ENCODE measurements at regions not wholly inside any gene's neighbourhood (a gene's known extent, or its start where the extent isn't known, plus 50 kb on each side); places are given as distances from the start of the nearest gene placed in this dataset.

DNA sequence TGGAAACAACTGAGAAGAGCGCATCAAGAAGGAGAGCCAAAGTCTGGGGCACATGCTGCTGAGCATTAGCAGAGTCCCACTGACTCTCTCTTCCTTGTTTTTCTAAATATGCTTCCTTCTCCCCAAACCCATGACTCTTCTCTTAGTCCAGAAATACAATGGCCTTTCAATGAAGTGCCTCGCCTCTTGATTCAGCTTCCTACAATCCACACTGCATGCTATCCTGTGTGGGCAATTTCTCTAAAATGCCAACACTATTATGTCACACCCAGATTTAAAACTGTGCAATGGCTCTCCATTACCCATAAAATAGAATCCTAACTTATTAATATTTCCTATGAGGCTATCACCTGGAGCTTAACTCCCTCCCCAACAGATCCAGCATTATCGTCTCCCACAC lies 198.6 kb downstream of the RPAP3 start:
- H3K4me3 ChIP-seq: no peak overlapping the region
- no peaks in the 10 kb centered on the region for H3K36me3 ChIP-seq
- H3K9me3 ChIP-seq: no peaks in the 10 kb centered on the region
- H3K27me3 ChIP-seq (ENCODE audit: low read depth): no peaks in the 10 kb centered on the region
- TF ChIP-seq, protein P1, sequence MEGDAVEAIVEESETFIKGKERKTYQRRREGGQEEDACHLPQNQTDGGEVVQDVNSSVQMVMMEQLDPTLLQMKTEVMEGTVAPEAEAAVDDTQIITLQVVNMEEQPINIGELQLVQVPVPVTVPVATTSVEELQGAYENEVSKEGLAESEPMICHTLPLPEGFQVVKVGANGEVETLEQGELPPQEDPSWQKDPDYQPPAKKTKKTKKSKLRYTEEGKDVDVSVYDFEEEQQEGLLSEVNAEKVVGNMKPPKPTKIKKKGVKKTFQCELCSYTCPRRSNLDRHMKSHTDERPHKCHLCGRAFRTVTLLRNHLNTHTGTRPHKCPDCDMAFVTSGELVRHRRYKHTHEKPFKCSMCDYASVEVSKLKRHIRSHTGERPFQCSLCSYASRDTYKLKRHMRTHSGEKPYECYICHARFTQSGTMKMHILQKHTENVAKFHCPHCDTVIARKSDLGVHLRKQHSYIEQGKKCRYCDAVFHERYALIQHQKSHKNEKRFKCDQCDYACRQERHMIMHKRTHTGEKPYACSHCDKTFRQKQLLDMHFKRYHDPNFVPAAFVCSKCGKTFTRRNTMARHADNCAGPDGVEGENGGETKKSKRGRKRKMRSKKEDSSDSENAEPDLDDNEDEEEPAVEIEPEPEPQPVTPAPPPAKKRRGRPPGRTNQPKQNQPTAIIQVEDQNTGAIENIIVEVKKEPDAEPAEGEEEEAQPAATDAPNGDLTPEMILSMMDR (IDR thresholded peaks at IDR 0.05): no peak
- H3K27ac ChIP-seq: no peak overlapping the region
- H3K4me1 ChIP-seq: peaks cover 14% of the 10 kb centered on the region
- intact Hi-C loops (cut with DNase I): no loop called here
- DNase-seq: no peak
- ATAC-seq: no peak

DNA sequence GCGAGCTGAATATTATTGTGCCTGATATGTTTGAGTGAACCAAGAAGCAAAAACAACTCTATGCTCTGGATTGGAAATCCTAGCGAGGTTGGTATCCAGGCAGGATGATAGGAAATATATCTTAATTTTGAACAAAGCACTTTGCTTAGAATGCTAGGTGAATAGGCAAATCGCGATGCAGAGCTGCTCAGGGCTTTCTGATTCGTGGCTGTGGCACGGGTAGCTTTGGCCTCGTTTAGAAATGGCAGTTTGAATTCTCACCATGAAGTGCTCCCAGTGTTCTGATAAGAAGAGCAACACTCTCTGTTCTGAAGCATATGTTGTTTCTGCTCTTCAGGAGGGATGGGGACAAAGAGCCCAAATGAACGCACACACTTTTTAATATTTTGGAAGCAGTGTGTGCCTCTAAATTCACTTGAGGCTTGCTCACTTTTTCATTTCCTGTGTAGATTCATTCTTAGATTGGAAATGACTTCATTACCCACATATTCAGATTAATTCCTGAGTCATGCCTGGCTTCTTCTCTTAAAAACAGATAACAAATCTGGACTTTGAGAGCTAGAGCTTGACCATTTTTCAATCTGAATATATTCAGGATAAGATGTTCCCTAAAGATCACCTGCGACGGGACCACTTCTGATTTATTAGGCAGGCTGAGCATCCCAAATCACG lies 200.9 kb downstream of the RPAP3 start:
- DNase-seq (no peak), ATAC-seq (no peak)
- peaks cover 14% of the 10 kb centered on the region for H3K4me1 ChIP-seq
- H3K4me3 ChIP-seq: no peak overlapping the region
- no peaks in the 10 kb centered on the region for H3K9me3 ChIP-seq
- no peak overlapping the region for H3K27ac ChIP-seq
- H3K36me3 ChIP-seq: no peaks in the 10 kb centered on the region
- no peaks in the 10 kb centered on the region for H3K27me3 ChIP-seq (ENCODE audit: low read depth)
- intact Hi-C loops (cut with DNase I): no loop called here
- TF ChIP-seq, protein P1 (IDR thresholded peaks at IDR 0.05): no peak

DNA sequence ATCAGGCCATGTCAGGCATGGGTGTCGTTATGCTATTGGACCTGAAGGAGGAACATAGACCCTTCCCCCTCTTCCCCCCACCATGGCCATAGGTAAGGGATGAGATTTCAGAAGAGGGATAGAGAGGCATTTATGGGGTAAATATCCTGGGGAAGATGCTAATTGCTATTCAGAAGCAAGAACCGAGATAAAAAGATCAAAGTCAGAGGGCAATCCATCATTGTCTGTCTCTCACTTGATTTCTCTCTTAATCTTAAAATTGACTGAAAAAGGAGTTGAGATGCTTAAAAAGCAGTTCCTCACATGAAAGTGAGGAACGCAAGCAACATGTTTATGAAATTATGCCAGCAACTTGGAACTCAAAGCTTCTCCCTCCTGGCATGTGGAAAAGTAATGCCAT lies 212.0 kb downstream of the RPAP3 start:
- TF ChIP-seq, protein P1 (IDR thresholded peaks at IDR 0.05): no peak
- no peak for ATAC-seq
- Histone ChIP-seq H3K36me3 (no peaks in the 10 kb centered on the region), H3K4me1 (no peaks in the 10 kb centered on the region), H3K4me3 (no peak overlapping the region), H3K9me3 (no peaks in the 10 kb centered on the region), H3K27me3 (ENCODE audit: low read depth) (no peaks in the 10 kb centered on the region), H3K27ac (no peak overlapping the region)
- intact Hi-C loops (cut with DNase I): no loop called here
- DNase-seq: no peak

DNA sequence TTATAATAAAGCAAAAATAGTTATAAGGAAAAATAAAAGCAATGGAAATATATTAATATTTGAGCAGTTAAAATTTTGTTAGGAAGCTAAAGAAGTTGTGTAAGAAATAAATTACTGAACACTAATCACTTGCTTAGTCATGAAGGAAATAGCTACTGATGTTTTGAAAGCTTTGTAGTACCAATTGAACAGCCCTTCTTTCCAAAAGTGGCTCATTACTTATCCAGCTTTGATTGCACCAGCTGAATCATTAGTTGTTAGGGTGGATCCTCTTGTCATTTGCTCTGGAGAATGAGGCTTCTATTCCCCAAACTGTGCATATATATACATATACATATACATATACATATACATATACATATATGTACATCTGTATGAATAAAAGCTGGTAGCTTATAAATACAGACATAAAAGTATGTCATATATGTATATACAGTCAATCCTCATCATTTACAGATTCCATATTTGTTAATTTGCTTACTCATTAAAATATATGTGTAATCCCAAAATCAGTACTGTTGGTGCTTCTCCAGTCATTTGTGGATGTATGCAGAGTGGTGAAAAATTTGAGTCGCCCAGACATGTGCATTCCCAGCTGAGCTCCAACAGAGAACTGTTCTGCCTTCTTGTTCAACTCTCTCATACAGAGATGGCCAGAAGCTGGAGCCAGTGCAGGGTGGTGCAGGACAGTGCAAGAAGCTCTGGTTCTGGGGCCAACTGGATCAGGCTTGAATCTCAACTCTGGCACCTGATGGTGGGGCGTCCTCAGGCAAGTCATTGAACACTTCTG lies 214.1 kb downstream of the RPAP3 start:
- no peaks in the 10 kb centered on the region for H3K36me3 ChIP-seq
- intact Hi-C loops (cut with DNase I): no loop called here

DNA sequence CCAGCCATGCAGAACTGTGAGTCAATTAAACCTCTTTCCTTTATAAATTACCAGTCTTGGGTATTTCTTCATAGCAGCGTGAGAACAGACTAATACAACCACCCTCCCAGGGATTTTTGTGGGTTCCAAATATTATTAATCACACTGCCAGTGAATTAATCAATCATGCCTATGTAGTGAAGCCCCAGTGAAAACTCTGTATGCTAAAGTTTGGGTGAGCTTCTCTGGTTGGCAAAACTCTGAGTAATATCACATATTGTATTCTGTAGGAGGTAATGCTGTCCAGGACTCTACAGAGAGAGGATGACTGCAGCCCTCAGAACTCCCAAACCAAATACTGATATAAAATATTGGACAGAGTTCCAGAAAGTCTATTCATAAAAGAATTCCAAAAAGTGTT lies 216.9 kb downstream of the RPAP3 start:
- no peak for ATAC-seq
- intact Hi-C loops (cut with DNase I): no loop called here
- DNase-seq: no peak

More for the DNA sequence above, 214.1 kb downstream of the RPAP3 start:
- no peaks in the 10 kb centered on the region for H3K4me1 ChIP-seq
- H3K27me3 ChIP-seq (ENCODE audit: low read depth): no peaks in the 10 kb centered on the region
- DNase-seq: no peak
- no peak overlapping the region for H3K27ac ChIP-seq
- no peaks in the 10 kb centered on the region for H3K9me3 ChIP-seq
- H3K4me3 ChIP-seq: no peak overlapping the region
- ATAC-seq: no peak
- TF ChIP-seq, protein P1 (IDR thresholded peaks at IDR 0.05): no peak

More for the DNA sequence above, 216.9 kb downstream of the RPAP3 start:
- Histone ChIP-seq H3K4me3 (no peak overlapping the region), H3K27me3 (ENCODE audit: low read depth) (no peaks in the 10 kb centered on the region), H3K27ac (no peak overlapping the region), H3K9me3 (no peaks in the 10 kb centered on the region), H3K4me1 (no peaks in the 10 kb centered on the region), H3K36me3 (no peaks in the 10 kb centered on the region)
- TF ChIP-seq, protein P1 (IDR thresholded peaks at IDR 0.05): no peak
